Gastroesophageal sphincter (tissue), 3 donors: ENCODE measurements at regions not wholly inside any gene's neighbourhood (a gene's known extent, or its start where the extent isn't known, plus 50 kb on each side); places are given as distances from the start of the nearest gene placed in this dataset.

Experiments
- CTCF ChIP-seq, 4 experiments: fragments of 200-600 bp in 2 of 4; fragments of 450-650 bp in 2 of 4; sonication (generic) in 1 of 4; IDR thresholded peaks; one replicate each; pipeline ENCODE4 v1.5.1; 2017 to 2019; ENCODE audit warnings: antibody characterized with exemption in 4 of 4, mild to moderate bottlenecking in 2 of 4, moderate library complexity in 2 of 4
- POLR2A ChIP-seq, 2 donors: fragments of 450-650 bp; IDR thresholded peaks; one replicate each; pipeline ENCODE4 v1.6.1; 2017; ENCODE audit warnings: antibody characterized with exemption in 2 of 2, mild to moderate bottlenecking in 2 of 2, moderate library complexity in 1 of 2

GRCh38 chr6:51152594-51152993, 333.9 kb downstream of the TFAP2B start:
- no peak for TF ChIP-seq CTCF (IDR thresholded peaks at IDR 0.05)
- TF ChIP-seq POLR2A (IDR thresholded peaks at IDR 0.05) = no peak
